ENCODE measurements at regions not wholly inside any gene's neighbourhood (a gene's known extent, or its start where the extent isn't known, plus 50 kb on each side); places are given as distances from the start of the nearest gene placed in this dataset.

- TF ChIP-seq POLR2A (IDR thresholded peaks at IDR 0.05; ENCODE audit: low read length) (no peak), GATA1 (IDR thresholded peaks at IDR 0.05; ENCODE audit: low read depth, low read length) (no peak)
These were observed 254.6 kb upstream of the SLC24A2 start for GRCh38 chr9:20043461-20043860.

Data from erythroblast (primary cell).